ENCODE measurements at regions not wholly inside any gene's neighbourhood (a gene's known extent, or its start where the extent isn't known, plus 50 kb on each side); places are given as distances from the start of the nearest gene placed in this dataset.

DNA sequence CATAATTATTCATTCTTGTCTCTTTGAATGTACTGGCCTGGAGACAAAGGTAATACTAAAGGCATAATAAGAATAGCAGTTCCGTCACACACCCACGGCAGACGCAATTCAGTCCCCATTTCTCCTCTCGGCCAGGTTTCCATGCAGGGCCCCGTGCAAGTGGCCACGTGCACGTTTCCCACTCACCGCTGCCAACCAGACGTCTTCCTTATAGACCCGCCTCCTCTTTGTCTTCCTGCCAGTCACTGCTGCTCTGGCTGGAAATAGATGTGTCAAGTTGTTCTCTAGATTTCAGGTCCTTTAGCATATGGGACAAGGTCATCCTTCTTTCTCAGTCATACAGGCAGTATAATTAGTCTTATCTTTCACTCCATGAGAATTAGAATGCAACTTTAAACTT, 204.3 kb downstream of the SUCLA2 start:
- Histone ChIP-seq H3K4me3 (no peak overlapping the region), H3K36me3 (ENCODE audit: insufficient read depth in 1 of 2, low read depth in 1 of 2) (no peaks in the 10 kb centered on the region), H3K9me3 (no peaks in the 10 kb centered on the region), H3K27ac (no peak overlapping the region), H3K4me1 (no peaks in the 10 kb centered on the region), H3K27me3 (ENCODE audit: insufficient read depth in 3 of 3, low read length in 2 of 3) (no peaks in the 10 kb centered on the region)
- ATAC-seq (no peak), DNase-seq (no peak)
- intact Hi-C loops (cut with DNase I) = no loop called here
- 66 to 72% (median 67%) methylated on average over 10 of the region's 10 CpGs for WGBS, 3 donors
- TF ChIP-seq, protein P1, sequence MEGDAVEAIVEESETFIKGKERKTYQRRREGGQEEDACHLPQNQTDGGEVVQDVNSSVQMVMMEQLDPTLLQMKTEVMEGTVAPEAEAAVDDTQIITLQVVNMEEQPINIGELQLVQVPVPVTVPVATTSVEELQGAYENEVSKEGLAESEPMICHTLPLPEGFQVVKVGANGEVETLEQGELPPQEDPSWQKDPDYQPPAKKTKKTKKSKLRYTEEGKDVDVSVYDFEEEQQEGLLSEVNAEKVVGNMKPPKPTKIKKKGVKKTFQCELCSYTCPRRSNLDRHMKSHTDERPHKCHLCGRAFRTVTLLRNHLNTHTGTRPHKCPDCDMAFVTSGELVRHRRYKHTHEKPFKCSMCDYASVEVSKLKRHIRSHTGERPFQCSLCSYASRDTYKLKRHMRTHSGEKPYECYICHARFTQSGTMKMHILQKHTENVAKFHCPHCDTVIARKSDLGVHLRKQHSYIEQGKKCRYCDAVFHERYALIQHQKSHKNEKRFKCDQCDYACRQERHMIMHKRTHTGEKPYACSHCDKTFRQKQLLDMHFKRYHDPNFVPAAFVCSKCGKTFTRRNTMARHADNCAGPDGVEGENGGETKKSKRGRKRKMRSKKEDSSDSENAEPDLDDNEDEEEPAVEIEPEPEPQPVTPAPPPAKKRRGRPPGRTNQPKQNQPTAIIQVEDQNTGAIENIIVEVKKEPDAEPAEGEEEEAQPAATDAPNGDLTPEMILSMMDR (IDR thresholded peaks at IDR 0.05) = no peak

DNA sequence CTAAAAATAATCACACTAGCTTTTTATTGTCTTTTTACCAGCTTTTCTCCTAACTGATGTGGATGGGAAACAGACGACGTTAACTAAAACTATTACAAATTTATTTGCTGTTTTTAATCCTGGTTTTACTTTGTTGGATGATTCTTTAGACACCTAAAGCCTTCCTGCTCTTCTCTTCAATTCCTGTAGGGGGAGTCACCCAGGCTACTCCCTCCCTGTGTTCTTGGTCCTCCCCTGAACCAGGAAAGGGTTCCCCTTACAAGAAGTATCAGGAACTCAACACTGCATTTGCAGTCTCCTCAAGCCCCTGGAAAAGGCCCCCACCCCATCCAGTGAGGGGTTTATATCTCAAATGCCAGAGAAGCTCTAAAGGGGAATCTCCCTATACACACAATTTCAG, 206.1 kb downstream of the SUCLA2 start:
- H3K27ac ChIP-seq = no peak overlapping the region
- no peaks in the 10 kb centered on the region for H3K9me3 ChIP-seq
- H3K4me1 ChIP-seq = no peaks in the 10 kb centered on the region
- WGBS, 3 donors = 63 to 77% (median 72%) methylated on average over 2 of the region's 2 CpGs
- no peak for DNase-seq
- no peak overlapping the region for H3K4me3 ChIP-seq
- intact Hi-C loops (cut with DNase I) = no loop called here
- TF ChIP-seq, protein P1 (IDR thresholded peaks at IDR 0.05) = no peak
- H3K36me3 ChIP-seq (ENCODE audit: insufficient read depth in 1 of 2, low read depth in 1 of 2) = no peaks in the 10 kb centered on the region
- ATAC-seq = no peak
- no peaks in the 10 kb centered on the region for H3K27me3 ChIP-seq (ENCODE audit: insufficient read depth in 3 of 3, low read length in 2 of 3)

DNA sequence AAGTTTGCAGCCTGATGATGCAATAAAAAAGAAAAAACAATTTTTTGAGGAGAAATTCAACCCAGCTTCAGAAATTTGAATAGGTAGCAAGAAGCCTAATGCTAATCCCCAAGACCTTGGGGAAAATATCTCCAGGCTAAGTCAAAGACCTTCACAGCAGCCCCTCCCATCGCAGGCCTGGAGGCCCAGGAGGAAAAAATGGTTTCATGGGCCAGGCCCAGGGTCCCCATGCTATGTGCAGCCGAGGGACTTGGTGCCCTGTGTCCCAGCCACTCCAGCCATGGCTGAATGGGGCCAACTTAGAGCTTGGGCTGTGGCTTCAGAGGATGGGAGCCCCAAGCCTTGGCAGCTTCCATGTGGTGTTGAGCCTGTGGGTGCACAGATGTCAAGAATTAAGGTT, 210.3 kb downstream of the SUCLA2 start:
- TF ChIP-seq, protein P1 (IDR thresholded peaks at IDR 0.05) = no peak
- no peaks in the 10 kb centered on the region for H3K4me1 ChIP-seq
- no peaks in the 10 kb centered on the region for H3K36me3 ChIP-seq (ENCODE audit: insufficient read depth in 1 of 2, low read depth in 1 of 2)
- no peak overlapping the region for H3K27ac ChIP-seq
- no peaks in the 10 kb centered on the region for H3K27me3 ChIP-seq (ENCODE audit: insufficient read depth in 3 of 3, low read length in 2 of 3)
- DNase-seq = no peak
- H3K4me3 ChIP-seq = no peak overlapping the region
- 62 to 65% (median 62%) methylated on average over 2 of the region's 2 CpGs for WGBS, 3 donors
- ATAC-seq = no peak
- no peaks in the 10 kb centered on the region for H3K9me3 ChIP-seq
- intact Hi-C loops (cut with DNase I) = no loop called here

DNA sequence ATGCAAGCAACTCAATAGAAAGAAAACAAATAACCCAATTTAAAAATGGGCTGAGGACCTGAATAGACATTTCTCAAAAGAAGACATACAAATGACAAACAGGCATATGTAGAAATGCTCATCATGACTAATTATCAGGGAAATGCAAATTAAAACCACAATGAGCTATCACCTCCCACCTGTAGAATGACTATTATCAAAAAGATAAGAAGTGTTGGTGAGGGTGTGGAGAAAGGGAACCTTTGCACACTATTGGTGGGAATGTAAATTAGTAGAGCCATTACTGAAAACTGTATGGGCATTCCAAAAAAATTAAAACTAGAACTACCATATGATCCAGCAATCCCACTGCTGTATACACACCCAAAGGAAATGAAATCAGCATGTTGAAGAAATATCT, 212.2 kb downstream of the SUCLA2 start:
- TF ChIP-seq, protein P1 (IDR thresholded peaks at IDR 0.05) = no peak
- no peaks in the 10 kb centered on the region for H3K36me3 ChIP-seq (ENCODE audit: insufficient read depth in 1 of 2, low read depth in 1 of 2)
- intact Hi-C loops (cut with DNase I) = no loop called here
- no peak for DNase-seq
- no peaks in the 10 kb centered on the region for H3K9me3 ChIP-seq
- no peak overlapping the region for H3K27ac ChIP-seq
- H3K27me3 ChIP-seq (ENCODE audit: insufficient read depth in 3 of 3, low read length in 2 of 3) = no peaks in the 10 kb centered on the region
- H3K4me3 ChIP-seq = no peak overlapping the region
- no peak for ATAC-seq
- H3K4me1 ChIP-seq = no peaks in the 10 kb centered on the region

DNA sequence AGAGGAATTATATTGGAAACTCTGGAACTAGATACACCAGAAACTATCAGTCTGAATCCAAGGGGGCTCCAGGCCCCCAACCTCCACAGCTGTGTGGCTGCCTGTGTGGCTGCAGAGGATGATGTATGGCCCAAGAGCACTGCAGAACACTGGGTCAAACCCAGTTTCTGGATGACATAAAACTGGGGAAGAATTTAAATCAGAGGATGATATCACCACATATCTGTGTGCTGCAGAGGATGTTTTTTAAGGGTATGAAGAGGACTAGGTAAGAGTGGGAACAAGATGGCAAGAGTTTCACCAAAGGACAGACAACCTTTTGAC, 226.4 kb downstream of the SUCLA2 start:
- TF ChIP-seq, protein P1 (IDR thresholded peaks at IDR 0.05) = no peak
- H3K27me3 ChIP-seq (ENCODE audit: insufficient read depth in 3 of 3, low read length in 2 of 3) = no peaks in the 10 kb centered on the region
- intact Hi-C loops (cut with DNase I) = loop anchor here in 1 of 2 donors (2.0 to 10.0 kb wide), 2 partner anchors 180 to 942 kb away; no protein-coding TSS in a partner anchor
- ATAC-seq (no peak), DNase-seq (no peak)
- no peaks in the 10 kb centered on the region for H3K4me1 ChIP-seq
- peaks cover 5% of the 10 kb centered on the region for H3K9me3 ChIP-seq
- H3K36me3 ChIP-seq (ENCODE audit: insufficient read depth in 1 of 2, low read depth in 1 of 2) = no peaks in the 10 kb centered on the region
- no peak overlapping the region for H3K4me3 ChIP-seq
- H3K27ac ChIP-seq = no peak overlapping the region

Measured in psoas muscle (tissue), 7 donors.